Spleen (tissue), 7 donors: ENCODE measurements at regions not wholly inside any gene's neighbourhood (a gene's known extent, or its start where the extent isn't known, plus 50 kb on each side); places are given as distances from the start of the nearest gene placed in this dataset.

Experiments used
- CTCF ChIP-seq, 11 experiments: fragments of 200-600 bp in 7 of 11; fragments of 450-650 bp in 4 of 11; sonication (generic) in 4 of 11; IDR thresholded peaks in 8 of 11; conservative IDR thresholded peaks in 3 of 11; 1 replicate in 7 of 11; 2 replicates in 4 of 11; pipeline versions ENCODE4 v1.4.0 to v1.8.0; 2016 to 2021; ENCODE audit warnings: antibody characterized with exemption in 11 of 11, inconsistent platforms in 4 of 11, mild to moderate bottlenecking in 1 of 11
- POLR2AphosphoS5 ChIP-seq, 3 donors: sonication (generic); formaldehyde crosslinking; IDR thresholded peaks; one replicate each; pipeline ENCODE4 v1.5.1; 2017; ENCODE audit warnings: antibody characterized with exemption in 3 of 3
- donor health status: DM: no; HTN: no; CAD: no; lungs with moderate emphysema.
- donor health status: DM: no; HTN: no; CAD: no.
- donor health status: DM: no; HTN: no; CAD: no.

- TF ChIP-seq CTCF (IDR thresholded peaks at IDR 0.05 in 8 of 11, conservative IDR thresholded peaks at IDR 0.05 in 3 of 11) (no peak), POLR2AphosphoS5 (IDR thresholded peaks at IDR 0.05) (peak in 1 of 3 donors; percentile 19)
Measured at GRCh38 chr10:36538953-36539586, 586.3 kb upstream of the ANKRD30A start.
